Thoracic aorta (tissue), 2 donors: ENCODE measurements at regions not wholly inside any gene's neighbourhood (a gene's known extent, or its start where the extent isn't known, plus 50 kb on each side); places are given as distances from the start of the nearest gene placed in this dataset.

Experiments used
- ATAC-seq: fragments of 150-250 bp; one replicate; pipeline ENCODE4 v1.8.0; 2017; ENCODE audit warnings: low read depth; ENCODE audit not compliant: insufficient number of reproducible peaks, low FRiP score
- DNase-seq: peaks from one replicate; pipeline ENCODE4 v3.0.0-alpha.2; 2020; ENCODE audit warnings: low spot score
- H3K27ac ChIP-seq, 2 donors: fragments of 200-600 bp; sonication (generic); 1 replicate in 1 of 2; 2 replicates in 1 of 2; pipeline ENCODE4 v1.5.1; 2016; ENCODE audit warnings: mild to moderate bottlenecking in 2 of 2, moderate library complexity in 2 of 2
- H3K27me3 ChIP-seq: fragments of 200-600 bp; sonication (generic); replicated peaks from 2 replicates; pipeline ENCODE4 v1.6.0; 2016; ENCODE audit warnings: mild to moderate bottlenecking; ENCODE audit not compliant: insufficient read depth
- H3K36me3 ChIP-seq: fragments of 200-600 bp; sonication (generic); one replicate; pipeline ENCODE4 v1.5.1; 2016
- H3K4me1 ChIP-seq, 2 donors: fragments of 200-600 bp; sonication (generic); 1 replicate in 1 of 2; 2 replicates in 1 of 2; pipeline versions ENCODE4 v1.5.1 to v1.6.0; 2016; ENCODE audit warnings: low read depth in 2 of 2, mild to moderate bottlenecking in 1 of 2; ENCODE audit not compliant: control insufficient read depth in 1 of 2
- H3K4me3 ChIP-seq: fragments of 200-600 bp; sonication (generic); 2 replicates; pipeline ENCODE4 v1.5.1; 2016; ENCODE audit warnings: mild to moderate bottlenecking
- H3K9me3 ChIP-seq: fragments of 200-600 bp; sonication (generic); 2 replicates; pipeline ENCODE4 v1.5.1; 2016
- CTCF ChIP-seq: fragments of 200-600 bp; sonication (generic); IDR thresholded peaks from one replicate; pipeline ENCODE4 v1.5.1; 2019; ENCODE audit warnings: antibody characterized with exemption

GRCh38 chr6:141347086-141347485 is 785.6 kb upstream of the GJE1 start:
- ATAC-seq (no peak), DNase-seq (no peak)
- Histone ChIP-seq H3K27ac (no peak overlapping the region), H3K27me3 (no peaks in the 10 kb centered on the region), H3K9me3 (no peaks in the 10 kb centered on the region), H3K36me3 (no peaks in the 10 kb centered on the region), H3K4me3 (no peak overlapping the region), H3K4me1 (no peaks in the 10 kb centered on the region)
- TF ChIP-seq CTCF, result no peak

GRCh38 chr6:141346535-141346934 is 786.2 kb upstream of the GJE1 start:
- no peak overlapping the region for H3K4me3 ChIP-seq
- H3K9me3 ChIP-seq, result no peaks in the 10 kb centered on the region
- no peaks in the 10 kb centered on the region for H3K36me3 ChIP-seq
- H3K4me1 ChIP-seq, result no peaks in the 10 kb centered on the region
- no peak for ATAC-seq
- no peaks in the 10 kb centered on the region for H3K27me3 ChIP-seq
- no peak overlapping the region for H3K27ac ChIP-seq
- no peak for DNase-seq
- no peak for TF ChIP-seq CTCF

GRCh38 chr6:141337191-141337590 is 795.5 kb upstream of the GJE1 start:
- no peak for TF ChIP-seq CTCF
- ATAC-seq, result no peak
- Histone ChIP-seq H3K27me3 (no peaks in the 10 kb centered on the region), H3K27ac (no peak overlapping the region), H3K9me3 (no peaks in the 10 kb centered on the region), H3K36me3 (no peaks in the 10 kb centered on the region), H3K4me1 (no peaks in the 10 kb centered on the region), H3K4me3 (no peak overlapping the region)
- DNase-seq, result no peak

GRCh38 chr6:141335477-141336273 is 797.0 kb upstream of the GJE1 start:
- no peak overlapping the region for H3K4me3 ChIP-seq
- ATAC-seq (no peak), DNase-seq (no peak)
- H3K9me3 ChIP-seq, result no peaks in the 10 kb centered on the region
- no peak for TF ChIP-seq CTCF
- H3K36me3 ChIP-seq, result no peaks in the 10 kb centered on the region
- H3K27me3 ChIP-seq, result no peaks in the 10 kb centered on the region
- no peaks in the 10 kb centered on the region for H3K4me1 ChIP-seq
- H3K27ac ChIP-seq, result no peak overlapping the region

- TF ChIP-seq CTCF, result no peak
- Histone ChIP-seq H3K9me3 (no peaks in the 10 kb centered on the region), H3K4me1 (peaks cover 0 to 6% of the 10 kb centered on the region in 2 donors), H3K27me3 (no peaks in the 10 kb centered on the region), H3K27ac (no peak overlapping the region), H3K4me3 (peak overlapping the region; percentile 53), H3K36me3 (no peaks in the 10 kb centered on the region)
- ATAC-seq (no peak), DNase-seq (no peak)
Observed at GRCh38 chr6:141326925-141327324, 805.8 kb upstream of the GJE1 start.
